ENCODE measurements at regions not wholly inside any gene's neighbourhood (a gene's known extent, or its start where the extent isn't known, plus 50 kb on each side); places are given as distances from the start of the nearest gene placed in this dataset.

DNA sequence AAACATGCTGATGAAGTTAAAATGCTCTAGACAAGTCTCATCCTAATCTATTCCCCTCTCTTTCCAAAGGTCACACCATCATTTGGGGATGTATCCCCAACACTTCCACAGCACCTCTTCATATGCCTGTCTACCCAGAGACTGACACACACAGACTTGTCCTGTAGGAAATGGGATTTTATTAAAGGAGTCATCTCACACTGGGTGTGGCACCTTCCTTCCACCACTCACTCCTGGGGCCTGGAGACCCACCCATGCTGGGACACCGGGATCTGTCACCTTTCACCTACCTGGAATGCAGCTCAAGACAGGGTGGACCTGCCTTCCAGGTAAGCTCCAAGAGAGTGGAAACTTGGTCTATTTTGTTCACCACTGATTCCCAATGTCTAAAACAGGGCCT lies 99.4 kb upstream of the HAND1 start:
- TF ChIP-seq, protein P1, sequence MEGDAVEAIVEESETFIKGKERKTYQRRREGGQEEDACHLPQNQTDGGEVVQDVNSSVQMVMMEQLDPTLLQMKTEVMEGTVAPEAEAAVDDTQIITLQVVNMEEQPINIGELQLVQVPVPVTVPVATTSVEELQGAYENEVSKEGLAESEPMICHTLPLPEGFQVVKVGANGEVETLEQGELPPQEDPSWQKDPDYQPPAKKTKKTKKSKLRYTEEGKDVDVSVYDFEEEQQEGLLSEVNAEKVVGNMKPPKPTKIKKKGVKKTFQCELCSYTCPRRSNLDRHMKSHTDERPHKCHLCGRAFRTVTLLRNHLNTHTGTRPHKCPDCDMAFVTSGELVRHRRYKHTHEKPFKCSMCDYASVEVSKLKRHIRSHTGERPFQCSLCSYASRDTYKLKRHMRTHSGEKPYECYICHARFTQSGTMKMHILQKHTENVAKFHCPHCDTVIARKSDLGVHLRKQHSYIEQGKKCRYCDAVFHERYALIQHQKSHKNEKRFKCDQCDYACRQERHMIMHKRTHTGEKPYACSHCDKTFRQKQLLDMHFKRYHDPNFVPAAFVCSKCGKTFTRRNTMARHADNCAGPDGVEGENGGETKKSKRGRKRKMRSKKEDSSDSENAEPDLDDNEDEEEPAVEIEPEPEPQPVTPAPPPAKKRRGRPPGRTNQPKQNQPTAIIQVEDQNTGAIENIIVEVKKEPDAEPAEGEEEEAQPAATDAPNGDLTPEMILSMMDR (IDR thresholded peaks at IDR 0.05), result no peak
- no peak for TF ChIP-seq POLR2A (IDR thresholded peaks at IDR 0.05)
